ENCODE measurements at regions not wholly inside any gene's neighbourhood (a gene's known extent, or its start where the extent isn't known, plus 50 kb on each side); places are given as distances from the start of the nearest gene placed in this dataset.

DNA sequence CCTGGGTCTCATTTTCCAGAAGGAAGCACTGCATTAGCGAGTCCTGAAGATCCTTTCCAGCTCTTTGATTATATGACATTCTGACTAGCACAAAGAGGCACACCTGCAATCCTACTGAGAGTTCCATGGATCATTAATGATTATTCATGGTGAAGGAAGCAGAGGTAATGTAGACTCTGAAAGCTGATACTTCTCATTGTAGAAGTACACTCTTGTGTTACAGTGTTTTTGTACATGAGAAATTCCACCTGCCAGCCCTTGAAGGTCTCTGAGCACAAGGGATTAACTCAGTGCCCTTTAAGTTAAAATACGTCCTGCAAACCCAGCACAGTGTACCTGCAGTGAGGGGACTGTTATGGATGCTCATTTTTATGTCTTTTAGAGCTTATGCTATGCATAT, 558.8 kb upstream of the FBXO33 start:
- no peak for FAIRE-seq
- DNase-seq (ENCODE audit: extremely low spot score, insufficient read length, low read depth), result no peak

DNA sequence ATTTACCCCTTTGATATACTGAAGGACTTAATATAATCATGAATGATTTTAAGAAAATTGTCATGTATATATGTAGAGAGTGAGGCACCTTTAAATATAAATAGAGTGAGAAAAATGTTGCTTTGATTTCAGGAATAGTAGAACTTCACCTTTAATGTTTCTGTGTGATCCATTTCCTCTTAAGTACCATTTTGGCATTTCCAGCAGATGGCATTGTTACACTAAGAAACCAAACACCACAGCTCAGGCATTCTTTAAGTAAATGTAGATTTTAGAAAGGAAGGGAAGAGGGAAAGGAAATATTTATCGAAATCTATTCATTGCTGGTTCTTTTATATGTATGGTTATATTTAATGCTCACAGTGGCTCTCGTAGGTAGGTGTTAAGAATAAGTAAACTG, 556.7 kb upstream of the FBXO33 start:
- DNase-seq (ENCODE audit: extremely low spot score, insufficient read length, low read depth) (no peak), FAIRE-seq (peak; percentile 56)

DNA sequence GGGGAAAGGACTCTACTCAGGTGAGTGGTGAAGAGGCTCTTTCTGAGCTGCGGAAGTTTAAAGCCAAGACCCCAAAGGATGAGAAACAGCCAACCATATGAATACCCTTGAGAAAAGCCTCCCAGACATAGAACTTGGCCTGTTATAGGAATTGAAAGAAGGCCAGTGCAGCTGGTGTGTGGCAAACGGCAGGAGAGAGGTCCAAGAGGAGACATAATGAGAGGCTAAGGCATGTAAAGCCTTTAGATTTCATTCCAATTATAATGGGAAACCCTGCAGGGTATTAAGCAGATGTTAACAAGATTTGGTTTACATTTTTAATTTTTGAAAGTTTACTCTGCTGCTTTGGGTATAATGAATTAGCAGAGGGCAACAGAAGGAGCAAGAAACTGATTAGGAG, 552.1 kb upstream of the FBXO33 start:
- FAIRE-seq (no peak), DNase-seq (ENCODE audit: extremely low spot score, insufficient read length, low read depth) (no peak)

DNA sequence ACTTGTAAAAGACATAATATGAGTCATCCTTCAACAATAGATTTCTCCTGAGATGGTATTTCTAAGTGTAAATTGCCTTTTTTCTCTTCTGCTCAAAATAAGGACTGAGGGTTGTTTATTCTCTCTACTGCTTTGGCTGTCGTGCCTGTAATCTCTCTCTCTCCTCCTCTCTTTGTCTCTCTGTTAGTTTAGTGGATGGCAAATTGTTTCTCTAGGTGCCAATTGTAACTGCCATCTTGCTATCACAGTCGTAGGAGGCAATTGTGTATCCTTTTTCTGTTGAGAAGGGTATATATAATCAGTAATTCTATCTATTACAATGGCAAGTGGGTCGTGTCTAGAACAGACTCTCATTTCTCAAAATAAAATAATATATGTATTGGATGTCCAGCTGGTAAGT, 545.0 kb upstream of the FBXO33 start:
- FAIRE-seq (no peak), DNase-seq (ENCODE audit: extremely low spot score, insufficient read length, low read depth) (no peak)

DNA sequence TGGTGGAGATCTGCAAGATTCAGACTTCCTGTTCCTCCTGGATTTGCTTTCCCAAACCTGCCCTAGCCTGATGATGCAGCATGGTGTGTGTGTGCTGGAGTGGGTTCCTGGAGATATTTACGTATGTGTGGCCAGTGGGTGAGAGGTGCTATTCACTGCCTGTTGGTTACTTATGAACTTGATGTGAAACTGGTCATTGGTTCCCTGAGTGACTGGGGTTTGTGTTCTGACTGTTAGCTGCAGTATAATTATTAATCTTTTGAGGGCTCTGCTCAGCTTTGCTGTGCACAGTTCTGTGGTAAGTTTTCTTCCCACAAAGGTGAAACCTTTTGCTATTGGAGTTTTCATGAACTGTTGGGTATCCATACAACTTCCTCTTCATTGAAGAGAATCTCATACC, 541.8 kb upstream of the FBXO33 start:
- DNase-seq (ENCODE audit: extremely low spot score, insufficient read length, low read depth) (peak; percentile 14), FAIRE-seq (peak; percentile 96)

DNA sequence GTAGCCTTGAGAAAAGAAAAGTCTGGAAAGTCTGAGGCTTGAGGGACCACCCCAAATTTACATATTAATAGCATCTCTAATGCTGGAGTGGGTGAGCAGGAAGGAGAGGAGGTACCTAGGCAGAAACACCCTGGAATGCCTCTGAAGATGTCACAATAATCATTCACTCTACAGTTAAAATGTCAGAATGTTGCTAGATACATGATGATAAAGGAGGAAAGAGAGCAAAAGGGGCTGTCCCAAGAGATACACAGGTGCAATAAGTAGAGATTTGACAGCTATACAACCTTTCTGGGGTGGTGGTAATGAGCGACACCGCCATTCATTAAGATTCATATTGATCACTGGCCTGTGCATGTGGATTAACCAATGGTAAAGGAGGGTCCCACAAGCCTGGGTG, 540.5 kb upstream of the FBXO33 start:
- DNase-seq (ENCODE audit: extremely low spot score, insufficient read length, low read depth) (no peak), FAIRE-seq (peak; percentile 24)

DNA sequence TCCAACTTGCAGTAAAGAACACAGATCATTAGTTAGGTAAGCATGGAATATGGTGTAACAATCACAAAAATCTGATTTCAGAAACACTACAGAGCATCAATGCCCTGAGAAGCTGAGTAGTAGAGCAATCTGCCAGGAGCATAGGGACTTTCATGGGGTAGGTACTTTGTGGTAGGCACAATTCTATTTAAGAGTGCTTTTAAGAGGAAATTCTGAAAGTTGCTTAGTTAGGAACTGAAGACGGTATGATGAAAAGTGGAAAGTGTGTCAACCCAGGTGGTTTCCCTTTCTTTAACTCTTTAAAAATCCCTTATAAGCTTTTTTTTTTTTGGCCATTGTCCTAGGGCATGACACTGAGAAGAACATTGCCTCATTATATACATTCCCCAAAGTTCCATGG, 535.7 kb upstream of the FBXO33 start:
- no peak for DNase-seq (ENCODE audit: extremely low spot score, insufficient read length, low read depth)
- FAIRE-seq, result no peak

DNA sequence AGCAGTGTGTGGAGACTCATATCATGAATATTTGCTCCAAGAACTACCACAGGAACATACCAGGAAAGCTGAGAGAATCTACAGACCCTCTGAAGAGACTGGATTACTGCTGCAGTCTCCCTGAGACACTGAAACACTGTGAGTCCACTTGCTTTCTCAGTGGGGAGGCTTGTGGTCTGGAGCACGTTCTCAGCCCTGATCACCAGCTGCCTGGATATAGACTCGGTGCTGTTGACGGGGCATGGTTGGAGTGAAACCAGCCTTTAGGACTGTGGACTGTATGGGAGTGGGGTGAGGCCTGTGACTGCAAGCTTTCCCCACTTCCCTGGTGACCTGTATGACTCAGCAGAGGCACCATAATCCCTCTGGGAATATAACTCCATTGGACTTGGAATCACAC, 525.8 kb upstream of the FBXO33 start:
- DNase-seq (ENCODE audit: extremely low spot score, insufficient read length, low read depth) (no peak), FAIRE-seq (no peak)

DNA sequence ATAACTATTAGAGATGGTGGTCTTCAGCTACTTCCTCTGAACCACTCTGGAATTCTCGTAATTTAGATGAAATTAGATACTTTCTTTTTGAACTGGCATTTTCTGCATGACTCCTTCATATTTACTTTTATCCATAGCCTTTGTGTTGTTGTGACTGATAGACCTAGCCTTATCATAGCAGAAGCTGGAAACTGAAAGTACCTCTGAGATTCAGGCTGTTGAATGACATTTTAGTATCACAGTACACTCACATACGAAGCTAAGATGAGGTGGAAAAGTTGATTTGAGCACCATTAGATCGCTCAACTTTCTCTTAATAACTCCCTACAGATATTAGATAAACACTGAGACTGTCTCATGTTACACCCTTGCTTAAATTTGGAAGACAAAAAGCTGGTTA, 525.1 kb upstream of the FBXO33 start:
- DNase-seq (ENCODE audit: extremely low spot score, insufficient read length, low read depth) (no peak), FAIRE-seq (peak; percentile 71)

DNA sequence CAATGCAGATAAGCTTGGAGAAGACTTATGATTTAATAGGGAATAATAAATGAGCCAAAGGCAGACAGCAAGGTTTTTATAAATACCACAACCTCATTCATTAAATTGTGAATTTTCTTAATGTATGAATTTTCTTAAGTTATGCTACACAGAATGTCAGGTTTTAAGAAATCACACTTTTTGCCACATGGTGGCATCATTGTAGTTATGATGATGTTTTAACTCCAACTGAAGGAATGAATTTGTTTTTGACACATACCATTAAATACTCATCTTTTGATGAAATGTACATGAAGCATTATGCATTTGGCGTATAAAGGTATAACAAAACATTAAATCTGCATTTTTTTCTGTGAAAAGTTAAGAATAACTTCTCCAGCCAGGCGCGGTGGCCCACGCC, 524.1 kb upstream of the FBXO33 start:
- DNase-seq (ENCODE audit: extremely low spot score, insufficient read length, low read depth), result no peak
- FAIRE-seq, result peak; percentile 60

DNA sequence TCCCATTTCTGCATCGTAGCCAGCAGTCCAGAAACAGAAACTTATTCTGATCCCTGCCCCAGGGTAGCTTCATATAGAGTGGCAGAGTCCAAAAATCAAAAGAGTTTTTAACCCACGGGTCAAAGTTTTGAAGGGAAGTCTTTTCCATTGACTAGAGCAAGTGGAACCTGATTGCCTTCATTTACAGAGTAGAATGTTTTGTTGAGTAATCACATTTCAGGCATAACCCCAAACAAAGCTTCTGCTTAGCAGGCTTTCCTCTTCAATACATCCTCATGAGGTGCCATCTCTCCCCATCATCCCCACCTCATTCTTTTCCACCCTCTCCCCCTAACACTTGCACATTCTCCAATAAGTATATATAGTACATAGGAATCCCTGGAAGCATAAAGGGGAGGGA, 516.0 kb upstream of the FBXO33 start:
- DNase-seq (ENCODE audit: extremely low spot score, insufficient read length, low read depth) (no peak), FAIRE-seq (no peak)

DNA sequence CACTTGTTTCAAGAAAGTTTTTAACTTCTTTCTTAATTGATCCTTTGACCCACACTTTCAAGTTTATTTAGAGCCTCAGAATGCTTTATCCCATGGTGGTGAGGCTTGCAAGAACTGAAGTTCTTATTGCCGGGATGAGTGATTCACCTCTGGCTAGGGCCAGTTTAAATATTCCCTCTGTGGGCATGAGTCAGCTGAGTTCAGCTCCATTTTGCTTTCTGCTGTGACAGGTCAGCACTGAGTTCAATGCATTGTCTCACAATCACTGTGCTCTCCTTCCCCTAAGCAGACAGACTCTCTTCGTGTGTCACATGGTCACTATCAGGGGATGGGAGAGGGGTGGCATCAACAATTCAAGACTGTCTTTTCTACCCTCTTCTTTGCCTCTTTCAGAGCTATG, 514.6 kb upstream of the FBXO33 start:
- no peak for FAIRE-seq
- DNase-seq (ENCODE audit: extremely low spot score, insufficient read length, low read depth), result no peak

DNA sequence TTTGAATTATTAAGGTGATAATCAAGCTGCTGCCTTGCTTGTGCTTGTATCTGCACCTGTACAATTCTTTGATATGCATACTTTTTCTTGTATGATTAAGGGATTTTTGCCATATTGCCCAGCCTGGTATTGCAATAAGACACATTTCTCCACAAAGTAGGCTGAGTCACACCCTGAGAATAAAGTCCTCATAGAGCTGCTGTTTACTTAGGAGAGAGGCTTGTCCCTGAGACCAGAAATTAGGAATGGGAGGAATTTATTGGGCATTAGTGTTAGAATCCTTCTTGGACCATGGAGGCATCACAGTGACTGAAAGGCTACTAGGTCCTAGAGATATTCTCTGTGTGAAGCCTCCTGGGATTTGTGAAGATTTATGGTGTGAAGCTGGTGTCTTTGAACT, 506.8 kb upstream of the FBXO33 start:
- DNase-seq (ENCODE audit: extremely low spot score, insufficient read length, low read depth) (no peak), FAIRE-seq (no peak)

DNA sequence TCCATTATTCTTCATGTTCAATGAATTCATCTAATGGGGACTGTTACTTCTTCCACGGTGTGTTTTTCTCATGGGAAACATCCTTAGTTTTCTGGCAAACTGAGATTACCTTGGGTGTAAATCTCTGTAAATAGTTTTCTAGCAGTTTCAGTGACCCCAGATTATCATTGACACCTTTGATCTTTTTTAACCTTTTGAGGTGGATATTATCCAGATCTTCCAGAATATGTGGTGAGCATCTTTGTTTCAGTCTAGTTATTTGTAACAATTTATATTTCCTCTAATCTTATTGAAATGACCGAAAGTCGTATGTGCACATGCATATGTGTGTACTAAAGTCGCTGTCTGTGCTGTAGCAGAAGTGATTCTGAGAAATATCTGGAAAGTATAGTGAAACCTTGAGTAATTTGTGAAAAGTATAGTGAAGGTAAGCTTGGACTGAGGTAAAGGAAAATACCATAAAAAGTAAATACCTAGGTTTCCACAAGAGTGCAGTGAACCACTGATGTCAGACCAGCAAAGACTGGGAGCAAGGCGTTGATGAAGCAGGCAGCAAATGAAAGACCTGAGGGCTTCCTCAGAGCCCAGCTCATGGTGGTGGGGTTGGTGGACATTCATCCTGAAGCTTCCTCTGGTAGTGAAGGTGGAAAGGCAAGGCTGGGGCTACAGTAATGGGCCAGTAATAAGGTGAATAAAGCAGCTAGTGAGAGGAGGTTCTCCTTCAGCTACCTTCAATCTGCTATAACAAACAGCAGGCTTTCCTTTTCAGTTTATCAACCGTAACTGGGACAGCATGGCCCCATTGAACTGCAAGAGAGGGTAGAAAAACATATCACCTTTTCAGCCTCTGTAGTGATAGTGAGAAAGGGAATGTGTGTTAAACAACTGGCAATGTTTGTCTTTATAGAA, 480.2 kb upstream of the FBXO33 start:
- no peak for DNase-seq (ENCODE audit: extremely low spot score, insufficient read length, low read depth)
- FAIRE-seq, result peak; percentile 65

DNA sequence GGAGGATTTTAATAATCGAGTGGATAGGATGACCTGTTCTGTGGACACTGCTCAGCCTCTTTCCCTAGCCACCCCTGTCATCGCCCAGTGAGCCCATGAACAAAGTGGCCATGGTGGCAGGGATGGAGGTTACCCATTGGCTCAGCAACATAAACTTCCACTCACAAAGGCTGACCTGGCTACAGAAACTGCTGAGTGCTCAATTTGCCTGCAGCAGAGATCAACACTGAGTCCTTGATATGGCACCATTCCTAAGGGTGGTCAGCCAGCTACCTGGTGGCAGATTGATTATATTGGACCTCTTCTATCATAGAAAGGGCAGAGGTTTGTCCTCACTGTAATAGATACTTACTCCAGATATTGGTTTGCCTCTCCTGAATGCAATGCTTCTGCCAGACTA, 465.4 kb upstream of the FBXO33 start:
- FAIRE-seq (no peak), DNase-seq (ENCODE audit: extremely low spot score, insufficient read length, low read depth) (no peak)

DNA sequence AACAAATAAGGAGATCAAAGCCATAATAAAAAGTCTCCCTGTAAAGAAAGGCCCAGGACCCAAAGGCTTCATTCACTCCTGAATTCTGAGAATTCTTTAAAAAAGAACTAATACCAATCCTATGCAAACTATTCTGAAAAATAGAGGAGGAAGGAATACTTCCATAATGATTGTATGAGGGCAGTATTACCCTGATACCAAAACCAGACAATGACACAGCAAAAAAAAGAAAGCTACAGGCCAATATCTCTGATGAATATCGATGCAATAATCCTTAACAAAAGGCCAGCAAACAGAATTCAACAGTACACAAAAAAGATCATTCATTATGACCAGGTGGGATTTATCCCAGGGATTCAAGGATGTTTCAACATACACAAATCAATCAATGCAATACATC, 457.8 kb upstream of the FBXO33 start:
- FAIRE-seq (no peak), DNase-seq (ENCODE audit: extremely low spot score, insufficient read length, low read depth) (no peak)

DNA sequence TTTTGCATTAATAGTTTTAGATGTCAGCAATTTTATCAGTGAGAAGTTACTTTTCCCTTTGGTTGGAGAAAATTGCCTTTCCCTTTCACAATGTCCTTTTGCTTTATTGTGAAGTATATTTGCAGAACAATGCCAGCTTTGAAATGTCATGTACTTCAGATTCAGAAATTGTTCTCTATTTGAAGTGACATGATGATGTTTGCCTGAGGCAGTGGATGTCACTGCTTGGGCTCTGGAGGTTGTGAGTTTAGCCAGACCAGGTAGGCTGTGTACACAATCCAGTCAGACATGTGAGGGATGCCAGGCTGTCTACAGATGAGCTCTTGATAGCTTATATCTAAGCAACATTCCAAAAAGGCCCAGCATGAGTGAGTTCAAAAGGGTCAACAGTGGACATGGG, 451.9 kb upstream of the FBXO33 start:
- FAIRE-seq (no peak), DNase-seq (ENCODE audit: extremely low spot score, insufficient read length, low read depth) (no peak)

DNA sequence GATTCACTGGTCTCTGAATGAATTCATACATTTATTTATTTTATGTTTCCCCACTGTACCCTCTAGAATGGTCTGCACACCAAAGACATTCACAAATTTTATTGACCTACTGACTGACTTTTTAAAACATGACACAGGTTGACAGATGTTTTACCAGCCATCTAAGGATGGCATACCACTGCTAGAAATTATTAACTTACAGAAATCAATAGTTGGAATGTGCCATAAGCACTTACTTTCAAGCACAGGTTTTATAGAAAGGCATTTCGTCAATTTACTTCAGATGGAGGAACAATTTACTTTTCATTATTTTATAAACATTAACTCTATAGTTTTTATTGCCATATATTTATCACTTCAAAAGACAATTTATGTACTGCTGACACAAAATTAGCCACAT, 448.7 kb upstream of the FBXO33 start:
- DNase-seq (ENCODE audit: extremely low spot score, insufficient read length, low read depth) (no peak), FAIRE-seq (no peak)

DNA sequence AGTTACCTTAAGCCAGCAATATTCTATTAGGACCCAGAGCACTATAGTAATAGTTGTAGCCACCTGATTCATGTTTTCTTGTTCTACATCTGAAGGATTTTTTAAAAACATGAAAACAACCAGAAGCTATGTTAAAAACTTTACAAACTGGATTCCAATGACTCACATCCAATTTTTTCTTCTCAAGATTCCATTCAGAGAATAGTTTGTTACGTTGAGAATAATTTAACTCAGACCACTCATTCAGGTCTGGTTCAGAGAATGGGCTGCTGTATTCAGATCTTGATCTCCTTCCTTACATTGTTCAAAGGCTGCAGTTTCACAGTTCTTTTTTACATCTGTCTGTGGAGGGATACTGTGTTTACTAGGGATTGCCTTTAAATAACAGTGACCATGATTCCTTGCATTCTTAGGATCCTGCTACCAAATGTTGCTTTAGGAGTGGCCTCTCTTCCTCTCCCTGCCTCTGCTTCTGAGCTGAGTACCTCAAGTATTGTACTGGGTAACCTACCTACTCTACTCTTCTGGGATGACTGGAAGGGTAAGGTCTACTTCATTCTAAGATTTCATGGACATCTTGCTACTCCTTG, 448.0 kb upstream of the FBXO33 start:
- FAIRE-seq (no peak), DNase-seq (ENCODE audit: extremely low spot score, insufficient read length, low read depth) (no peak)

DNA sequence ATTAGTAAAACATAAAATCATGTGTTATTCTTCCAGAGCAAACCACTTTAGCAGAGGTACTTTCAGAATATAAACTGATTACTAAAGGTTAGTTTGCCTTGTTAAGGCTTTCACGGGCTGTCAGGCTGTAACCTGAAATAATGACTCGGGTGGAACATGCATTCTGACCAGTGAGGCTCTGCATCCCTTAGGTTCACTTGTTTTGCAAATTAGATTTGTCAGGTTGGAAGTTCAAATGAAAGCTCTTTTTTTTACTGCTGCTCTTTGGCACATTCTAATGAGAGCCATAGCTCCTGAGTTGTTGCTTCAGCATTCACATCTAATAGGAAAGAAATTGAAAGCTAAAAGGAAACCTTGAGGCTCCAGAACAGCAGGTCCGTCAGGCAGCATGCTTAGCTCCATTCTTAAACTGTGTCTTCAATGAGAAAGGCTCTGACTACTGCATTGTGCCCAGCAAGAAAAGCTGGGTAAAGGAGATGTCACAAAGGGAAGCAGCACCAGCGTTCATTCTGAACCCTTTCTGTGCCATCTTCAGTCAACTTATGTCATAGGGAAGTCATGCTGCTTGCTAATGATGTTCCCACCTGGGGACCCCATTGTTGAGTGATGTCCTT, 445.5 kb upstream of the FBXO33 start:
- DNase-seq (ENCODE audit: extremely low spot score, insufficient read length, low read depth) (no peak), FAIRE-seq (peak; percentile 56)

DNA sequence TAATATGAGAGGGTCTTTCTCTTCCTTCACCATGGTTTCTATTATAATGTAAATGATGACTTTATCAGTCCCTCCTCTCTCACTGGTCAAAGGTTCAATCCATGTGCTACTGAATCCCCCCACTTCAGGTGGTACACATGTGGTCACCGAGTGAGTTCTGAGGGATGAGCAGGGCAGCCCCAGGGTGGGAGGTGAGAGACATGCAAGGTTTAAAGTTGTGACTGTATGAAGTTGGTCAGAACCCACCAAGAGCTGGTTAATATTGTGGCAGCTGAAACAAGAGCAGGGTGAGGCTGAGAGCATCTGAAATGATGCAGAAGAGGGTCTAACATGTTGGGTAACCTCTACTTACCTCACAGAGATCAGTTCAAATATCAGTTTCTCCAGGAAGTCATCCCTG, 444.7 kb upstream of the FBXO33 start:
- FAIRE-seq, result peak; percentile 57

More for the DNA sequence above, 444.7 kb upstream of the FBXO33 start:
- no peak for DNase-seq (ENCODE audit: extremely low spot score, insufficient read length, low read depth)
